ENCODE measurements at regions not wholly inside any gene's neighbourhood (a gene's known extent, or its start where the extent isn't known, plus 50 kb on each side); places are given as distances from the start of the nearest gene placed in this dataset.

DNA sequence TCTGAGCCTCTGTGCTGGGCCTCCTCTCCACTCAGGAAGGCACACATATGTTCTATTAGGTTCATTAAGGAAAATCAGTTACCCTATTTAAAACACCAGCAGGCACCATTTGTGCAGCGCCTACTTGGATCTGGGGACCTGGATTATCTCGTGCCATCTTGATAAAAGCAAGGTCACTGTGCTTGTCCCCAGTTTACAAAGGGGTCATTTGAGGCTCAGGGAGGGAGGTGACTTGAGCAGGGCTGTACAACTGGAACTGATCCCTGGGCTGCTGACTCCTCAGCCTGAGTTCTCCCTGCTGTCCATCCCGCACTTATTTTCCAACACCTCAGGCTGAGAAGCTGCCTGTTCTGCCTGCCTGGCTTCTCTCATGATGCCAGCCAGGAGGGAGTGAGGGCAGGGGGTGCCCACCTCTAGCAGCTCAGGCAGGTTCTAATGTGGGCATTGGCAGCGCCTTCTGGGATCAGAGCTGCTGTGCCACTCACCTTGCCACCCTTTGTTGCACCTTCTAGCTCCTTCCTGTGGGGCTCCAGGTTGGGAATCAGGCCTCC is 120.3 kb downstream of the GLI2 start:
- H3K4me2 ChIP-seq (ENCODE audit: low read length), result no peak overlapping the region
- no peaks in the 10 kb centered on the region for H3K36me3 ChIP-seq (ENCODE audit: control insufficient read depth, insufficient read depth, low read length)
- H2AFZ ChIP-seq, result no peak overlapping the region
- H3K27ac ChIP-seq, result no peak overlapping the region
- TF ChIP-seq, protein P1, sequence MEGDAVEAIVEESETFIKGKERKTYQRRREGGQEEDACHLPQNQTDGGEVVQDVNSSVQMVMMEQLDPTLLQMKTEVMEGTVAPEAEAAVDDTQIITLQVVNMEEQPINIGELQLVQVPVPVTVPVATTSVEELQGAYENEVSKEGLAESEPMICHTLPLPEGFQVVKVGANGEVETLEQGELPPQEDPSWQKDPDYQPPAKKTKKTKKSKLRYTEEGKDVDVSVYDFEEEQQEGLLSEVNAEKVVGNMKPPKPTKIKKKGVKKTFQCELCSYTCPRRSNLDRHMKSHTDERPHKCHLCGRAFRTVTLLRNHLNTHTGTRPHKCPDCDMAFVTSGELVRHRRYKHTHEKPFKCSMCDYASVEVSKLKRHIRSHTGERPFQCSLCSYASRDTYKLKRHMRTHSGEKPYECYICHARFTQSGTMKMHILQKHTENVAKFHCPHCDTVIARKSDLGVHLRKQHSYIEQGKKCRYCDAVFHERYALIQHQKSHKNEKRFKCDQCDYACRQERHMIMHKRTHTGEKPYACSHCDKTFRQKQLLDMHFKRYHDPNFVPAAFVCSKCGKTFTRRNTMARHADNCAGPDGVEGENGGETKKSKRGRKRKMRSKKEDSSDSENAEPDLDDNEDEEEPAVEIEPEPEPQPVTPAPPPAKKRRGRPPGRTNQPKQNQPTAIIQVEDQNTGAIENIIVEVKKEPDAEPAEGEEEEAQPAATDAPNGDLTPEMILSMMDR (IDR thresholded peaks at IDR 0.05), result no peak
- no peaks in the 10 kb centered on the region for H3K9me3 ChIP-seq (ENCODE audit: control insufficient read depth, low read length)
- no peaks in the 10 kb centered on the region for H3K4me1 ChIP-seq
- no peak overlapping the region for H3K4me3 ChIP-seq (ENCODE audit: low read depth, low read length)
- no peak overlapping the region for H3K9ac ChIP-seq
- no peaks in the 10 kb centered on the region for H3K27me3 ChIP-seq (ENCODE audit: control insufficient read depth, insufficient read depth, low read length)
- no peaks in the 10 kb centered on the region for H3K79me2 ChIP-seq

DNA sequence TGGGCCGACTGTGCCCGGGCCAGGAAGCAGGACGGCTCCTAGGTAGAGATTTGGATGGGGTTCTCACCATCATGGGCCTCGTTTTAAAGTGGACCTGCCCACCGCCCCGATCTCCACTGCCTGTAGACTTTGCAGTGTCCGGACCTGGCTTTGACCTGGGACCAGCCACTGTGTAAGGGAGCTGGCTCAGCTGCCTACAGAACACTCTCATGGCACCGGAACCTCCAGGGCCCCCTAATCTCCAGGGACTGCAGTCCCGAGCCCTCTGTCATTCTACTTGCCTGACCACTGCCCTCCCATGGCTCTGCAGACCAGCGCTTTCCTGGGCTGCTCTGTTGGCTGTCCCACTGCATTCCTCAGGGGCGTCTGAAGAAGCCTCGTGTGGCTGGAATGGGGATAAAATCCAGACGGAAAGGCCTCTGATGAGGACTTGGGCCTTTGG is 120.8 kb downstream of the GLI2 start:
- Histone ChIP-seq H3K4me1 (no peaks in the 10 kb centered on the region), H3K27ac (no peak overlapping the region), H3K9me3 (ENCODE audit: control insufficient read depth, low read length) (no peaks in the 10 kb centered on the region), H3K27me3 (ENCODE audit: control insufficient read depth, insufficient read depth, low read length) (no peaks in the 10 kb centered on the region), H3K36me3 (ENCODE audit: control insufficient read depth, insufficient read depth, low read length) (no peaks in the 10 kb centered on the region), H3K4me3 (ENCODE audit: low read depth, low read length) (no peak overlapping the region), H3K9ac (no peak overlapping the region), H3K79me2 (no peaks in the 10 kb centered on the region), H2AFZ (no peak overlapping the region), H3K4me2 (ENCODE audit: low read length) (no peak overlapping the region)
- TF ChIP-seq, protein P1 (IDR thresholded peaks at IDR 0.05), result no peak

DNA sequence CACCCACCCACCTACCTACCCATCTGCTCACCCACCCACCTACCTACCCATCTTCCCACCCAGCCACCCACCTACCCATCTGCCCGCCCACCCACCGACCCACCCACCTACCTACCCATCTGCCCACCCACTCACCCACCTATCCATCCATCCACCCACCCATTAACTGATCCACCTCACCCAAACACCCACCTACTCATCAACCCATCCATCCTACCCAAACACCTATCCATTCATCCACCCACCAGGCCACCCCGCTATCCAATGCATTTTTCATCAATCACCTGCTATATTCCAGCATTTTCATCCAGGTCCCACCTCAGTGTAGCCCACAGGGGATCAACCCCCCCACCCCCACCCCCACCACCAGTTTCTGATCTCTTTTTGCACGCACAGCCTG is 121.8 kb downstream of the GLI2 start:
- no peaks in the 10 kb centered on the region for H3K79me2 ChIP-seq
- no peaks in the 10 kb centered on the region for H3K27me3 ChIP-seq (ENCODE audit: control insufficient read depth, insufficient read depth, low read length)
- H3K4me3 ChIP-seq (ENCODE audit: low read depth, low read length), result no peak overlapping the region
- H3K9me3 ChIP-seq (ENCODE audit: control insufficient read depth, low read length), result no peaks in the 10 kb centered on the region
- no peaks in the 10 kb centered on the region for H3K4me1 ChIP-seq
- no peak overlapping the region for H3K4me2 ChIP-seq (ENCODE audit: low read length)
- H2AFZ ChIP-seq, result no peak overlapping the region
- TF ChIP-seq, protein P1 (IDR thresholded peaks at IDR 0.05), result no peak
- H3K36me3 ChIP-seq (ENCODE audit: control insufficient read depth, insufficient read depth, low read length), result no peaks in the 10 kb centered on the region
- H3K9ac ChIP-seq, result no peak overlapping the region
- H3K27ac ChIP-seq, result no peak overlapping the region

GRCh38 chr2:120857931-120858330 is 122.3 kb downstream of the GLI2 start:
- Histone ChIP-seq H3K79me2 (no peaks in the 10 kb centered on the region), H2AFZ (no peak overlapping the region), H3K4me2 (ENCODE audit: low read length) (no peak overlapping the region), H3K9me3 (ENCODE audit: control insufficient read depth, low read length) (no peaks in the 10 kb centered on the region), H3K27me3 (ENCODE audit: control insufficient read depth, insufficient read depth, low read length) (no peaks in the 10 kb centered on the region), H3K4me1 (no peaks in the 10 kb centered on the region), H3K27ac (no peak overlapping the region), H3K4me3 (ENCODE audit: low read depth, low read length) (no peak overlapping the region), H3K36me3 (ENCODE audit: control insufficient read depth, insufficient read depth, low read length) (no peaks in the 10 kb centered on the region), H3K9ac (no peak overlapping the region)
- TF ChIP-seq, protein P1 (IDR thresholded peaks at IDR 0.05), result no peak

DNA sequence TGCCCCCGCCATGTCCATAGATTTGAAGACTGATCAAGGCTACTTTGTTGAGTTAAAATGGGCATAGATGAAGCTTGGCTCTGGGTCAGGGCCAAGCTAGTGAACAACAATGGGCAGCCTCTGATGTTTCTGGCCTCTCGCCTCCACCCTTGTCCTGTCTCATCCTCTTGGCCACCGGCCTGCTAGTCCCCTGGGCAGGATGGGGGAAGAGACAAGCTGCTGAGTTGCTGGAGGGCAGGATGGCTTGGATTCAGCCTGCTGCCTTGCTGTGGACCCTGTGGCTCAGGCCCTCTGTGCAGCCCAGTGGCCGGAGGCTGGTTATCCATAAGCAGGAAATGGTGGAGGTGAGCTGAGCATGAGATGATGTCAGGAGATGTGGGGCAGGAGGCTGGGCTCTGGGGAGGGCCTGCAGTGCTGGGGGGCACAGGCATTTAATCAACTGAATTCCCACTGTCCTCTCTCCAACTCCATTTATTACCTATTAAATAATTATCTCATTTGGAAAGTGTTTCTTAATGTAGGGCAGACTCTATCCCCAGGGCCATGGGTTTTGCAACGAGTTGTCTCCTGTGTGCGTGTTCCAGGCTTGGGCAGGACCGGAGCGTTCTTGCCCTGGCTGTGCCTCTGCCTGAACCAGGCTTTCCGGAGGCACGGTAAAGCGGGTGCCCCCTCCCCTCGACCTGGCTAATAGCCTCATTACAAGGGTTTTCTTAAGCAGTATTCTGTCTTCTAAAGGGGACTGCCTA is 122.9 kb downstream of the GLI2 start:
- H3K4me2 ChIP-seq (ENCODE audit: low read length), result no peak overlapping the region
- H3K36me3 ChIP-seq (ENCODE audit: control insufficient read depth, insufficient read depth, low read length), result no peaks in the 10 kb centered on the region
- H3K9ac ChIP-seq, result no peak overlapping the region
- TF ChIP-seq, protein P1 (IDR thresholded peaks at IDR 0.05), result no peak
- H3K27ac ChIP-seq, result no peak overlapping the region
- no peaks in the 10 kb centered on the region for H3K4me1 ChIP-seq
- no peaks in the 10 kb centered on the region for H3K9me3 ChIP-seq (ENCODE audit: control insufficient read depth, low read length)
- H3K79me2 ChIP-seq, result no peaks in the 10 kb centered on the region
- no peak overlapping the region for H3K4me3 ChIP-seq (ENCODE audit: low read depth, low read length)
- no peak overlapping the region for H2AFZ ChIP-seq
- no peaks in the 10 kb centered on the region for H3K27me3 ChIP-seq (ENCODE audit: control insufficient read depth, insufficient read depth, low read length)

Measured in parathyroid adenoma (tissue), 2 donors.